NCI-H2107 treated with DMSO at 0.1 percent for 48 hours (cell line): ENCODE measurements at regions not wholly inside any gene's neighbourhood (a gene's known extent, or its start where the extent isn't known, plus 50 kb on each side); places are given as distances from the start of the nearest gene placed in this dataset.
"Not testable (repeated sequence)": the region's sequence is repeated elsewhere in the genome, so short reads cannot be mapped to it uniquely, and the experiment has no call there.

Source experiments
- DNase-seq: peaks from one replicate; lab custom pipeline; 2025; ENCODE audit not compliant: unreplicated experiment; lab: John Stamatoyannopoulos, UW

DNA sequence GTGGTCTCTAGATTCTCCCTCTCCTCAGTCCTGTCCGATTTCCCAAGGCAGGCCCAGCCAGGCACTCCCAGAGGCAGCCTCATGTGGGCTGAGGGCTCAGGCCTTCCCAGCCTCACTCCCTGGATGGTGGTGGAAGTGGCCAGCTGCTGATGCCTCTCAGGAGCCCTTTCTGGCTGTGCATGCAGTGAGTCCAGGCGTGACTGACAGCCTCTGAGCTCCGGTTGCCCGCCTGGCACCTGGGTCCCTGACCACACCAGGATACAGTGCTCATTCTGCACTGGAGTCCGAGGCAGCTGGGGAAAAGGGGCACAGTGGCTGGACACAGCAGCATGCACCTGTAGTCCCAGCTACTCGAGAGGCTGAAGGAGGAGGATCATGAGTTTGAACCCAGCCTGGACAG is 132.6 kb downstream of the CUL2 start:
- DNase-seq: no peak

DNA sequence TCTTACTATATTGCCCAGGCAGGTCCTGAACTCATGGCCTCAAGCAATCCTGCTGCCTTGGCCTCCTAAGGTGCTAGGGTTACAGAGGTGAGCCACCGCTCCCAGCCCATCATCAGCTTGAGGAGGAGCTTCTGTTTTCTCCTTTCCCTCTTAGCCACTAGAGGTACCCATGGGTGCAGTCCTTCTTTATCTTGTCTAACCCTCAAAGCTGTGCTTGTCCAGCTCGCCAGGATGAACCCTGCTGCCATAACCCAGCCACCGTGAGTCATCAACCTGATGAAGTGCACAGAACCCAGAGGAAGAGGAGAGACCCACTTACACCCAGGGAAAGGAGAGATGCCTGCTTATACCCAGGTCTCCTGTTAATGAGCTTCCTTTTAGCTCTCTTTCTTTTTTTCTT is 133.4 kb downstream of the CUL2 start:
- no peak for DNase-seq

DNA sequence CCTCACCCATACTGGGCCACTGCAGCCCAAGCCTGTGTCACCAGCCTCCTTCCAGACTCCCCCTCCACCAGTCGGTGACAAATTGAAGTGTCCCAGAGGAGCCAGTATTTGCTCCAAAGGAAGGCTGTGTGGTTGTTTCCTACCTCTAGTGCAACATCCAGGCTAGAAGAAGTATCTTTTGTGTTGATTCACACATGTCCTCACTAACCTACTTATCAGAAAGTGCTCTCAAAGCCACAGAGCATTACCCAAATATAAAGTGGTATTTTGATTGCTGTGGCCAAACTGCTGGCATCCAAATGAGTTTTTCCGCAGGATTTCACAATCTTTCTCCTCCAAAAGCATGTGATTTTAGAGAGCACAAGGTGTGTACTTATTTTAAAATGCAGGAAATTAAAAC is 134.8 kb downstream of the CUL2 start:
- no peak for DNase-seq

DNA sequence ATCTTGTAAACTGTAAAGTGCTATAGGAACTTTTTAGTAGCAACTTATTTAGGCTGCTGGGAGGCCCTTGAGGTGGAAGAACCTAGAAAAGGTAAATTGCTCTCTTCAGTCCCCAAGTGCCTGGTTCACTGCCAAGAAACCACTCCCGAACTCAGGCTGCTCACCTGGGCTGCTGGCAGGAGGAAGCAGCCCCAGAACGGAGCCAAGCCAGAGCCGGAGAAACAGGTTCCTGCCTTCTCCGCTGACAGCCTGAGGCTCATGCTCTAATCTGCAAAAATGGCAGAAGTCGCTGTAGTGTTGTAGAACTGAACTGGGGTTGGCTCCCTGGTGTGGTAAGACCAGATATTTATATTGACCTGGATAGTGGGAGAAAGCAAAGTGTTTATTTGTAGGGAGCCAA is 136.0 kb downstream of the CUL2 start:
- no peak for DNase-seq

DNA sequence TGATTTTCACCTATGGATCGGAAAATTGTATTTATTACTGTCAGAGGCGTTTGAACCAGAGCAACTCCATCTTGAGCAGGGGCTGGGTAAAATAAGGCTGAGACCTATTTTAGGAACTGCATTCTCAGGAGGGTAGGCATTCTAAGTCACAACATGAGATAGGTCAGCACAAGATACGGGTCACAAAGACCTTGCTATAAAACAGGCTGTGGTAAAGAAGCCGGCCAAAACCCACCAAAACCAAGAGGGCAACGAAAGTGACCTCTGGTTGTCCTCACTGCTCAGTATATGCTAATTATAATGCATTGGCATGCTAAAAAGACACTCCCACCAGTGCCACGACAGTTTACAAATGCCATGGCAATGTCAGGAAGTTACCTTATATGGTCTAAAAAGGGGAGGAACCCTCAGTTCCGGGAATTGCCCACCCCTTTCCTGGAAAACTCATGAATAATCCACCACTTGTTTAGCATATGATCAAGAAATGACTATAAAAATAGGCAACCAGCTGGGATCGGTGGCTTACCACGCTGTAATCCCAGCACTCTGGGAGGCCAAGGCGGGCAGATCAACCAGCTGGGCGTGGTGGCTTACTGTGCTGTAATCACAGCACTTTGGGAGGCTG is 136.3 kb upstream of the PARD3 start:
- not testable (repeated sequence) for DNase-seq

DNA sequence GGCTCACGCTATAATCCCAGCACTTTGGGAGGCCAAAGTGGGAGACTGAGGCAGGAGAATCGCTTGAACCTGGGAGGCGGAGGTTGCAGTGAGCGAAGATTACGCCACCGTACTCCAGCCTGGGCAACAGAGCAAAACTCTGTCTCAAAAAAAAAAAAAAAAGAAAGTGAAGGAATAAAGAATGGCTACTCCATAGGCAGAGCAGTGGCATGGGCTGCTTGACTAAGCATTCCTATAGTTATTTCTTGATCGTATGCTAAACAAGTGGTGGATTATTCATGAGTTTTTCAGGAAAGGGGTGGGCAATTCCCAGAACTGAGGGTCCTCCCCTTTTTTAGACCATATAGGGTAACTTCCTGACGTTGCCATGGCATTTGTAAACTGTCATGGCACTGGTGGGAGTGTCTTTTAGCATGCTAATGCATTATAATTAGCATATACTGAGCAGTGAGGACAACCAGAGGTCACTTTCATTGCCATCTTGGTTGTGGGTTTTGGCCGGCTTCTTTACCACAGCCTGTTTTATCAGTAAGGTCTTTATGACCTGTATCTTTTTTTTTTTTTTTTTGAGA is 130.9 kb upstream of the PARD3 start:
- not testable (repeated sequence) for DNase-seq

DNA sequence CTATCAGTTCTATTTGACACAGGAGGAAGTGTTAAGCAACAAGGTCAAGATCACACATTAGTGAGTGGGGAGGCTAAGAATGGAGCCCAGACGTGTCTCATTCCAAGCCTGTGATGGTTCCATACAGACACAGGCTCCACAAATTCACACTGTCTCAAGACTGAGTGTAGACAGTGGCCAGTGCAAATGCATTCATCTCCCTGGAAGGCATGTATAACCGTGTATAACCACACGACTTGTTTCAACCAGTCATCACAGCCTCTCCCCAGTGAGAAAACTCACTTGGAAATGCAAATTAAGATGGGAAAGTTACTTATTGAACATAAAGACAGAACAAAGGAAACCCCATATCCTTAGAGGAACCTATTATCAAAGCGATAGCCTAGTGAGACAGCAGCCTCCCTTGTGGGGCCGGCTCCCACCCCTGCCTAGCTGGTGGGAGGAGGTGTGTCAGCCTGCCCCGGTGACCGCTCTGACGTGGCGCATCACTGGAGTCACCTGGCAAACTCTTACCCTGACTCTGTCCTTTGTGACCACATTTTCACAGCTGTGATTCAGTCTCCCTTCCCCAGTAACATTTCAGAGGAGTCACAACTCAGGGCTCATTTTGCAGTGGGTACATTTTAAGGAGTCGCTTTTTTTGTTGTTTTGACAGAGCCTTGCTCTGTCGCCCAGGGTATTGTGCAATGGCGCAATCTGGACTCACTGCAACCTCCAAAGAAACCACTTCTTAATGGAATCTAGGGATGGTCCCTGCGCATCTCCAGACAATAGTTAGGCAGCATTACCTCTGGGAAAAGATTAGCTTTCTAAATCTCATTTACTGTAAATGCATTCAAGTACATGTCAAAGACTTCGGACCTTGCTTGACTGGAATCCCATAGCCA is 126.6 kb upstream of the PARD3 start:
- no peak for DNase-seq

DNA sequence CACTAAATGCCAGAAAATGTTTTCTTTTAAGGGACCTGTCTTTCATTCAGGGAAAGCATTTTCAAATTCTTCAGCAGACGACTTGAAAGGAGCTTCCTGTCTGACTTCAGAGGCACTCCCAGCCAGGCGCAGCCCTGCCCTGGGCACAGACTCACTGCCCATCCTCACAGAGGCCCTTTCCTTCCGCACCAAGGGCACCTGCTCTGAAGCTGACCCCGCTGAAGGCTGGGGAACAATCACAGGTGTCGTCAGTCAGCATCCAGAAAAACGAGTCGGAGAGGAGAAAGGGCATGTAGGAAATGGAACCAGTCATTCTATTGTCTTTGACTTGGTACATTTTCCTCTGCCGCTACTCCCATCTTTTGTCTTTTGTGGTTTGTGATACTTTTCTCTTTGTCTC is 125.3 kb upstream of the PARD3 start:
- no peak for DNase-seq

DNA sequence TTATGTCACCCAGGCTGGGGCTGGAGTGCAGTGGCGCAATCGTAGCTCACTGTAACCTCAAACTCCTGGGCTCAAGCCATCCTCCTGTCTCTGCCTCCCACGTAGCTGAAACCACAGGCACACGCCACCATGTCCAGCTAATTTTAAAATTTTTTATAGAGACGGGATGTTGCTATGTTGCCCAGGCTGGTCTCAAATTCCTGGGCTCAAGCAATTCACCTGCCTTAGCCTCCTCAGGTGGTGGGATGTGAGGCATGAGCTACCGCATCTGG is 123.2 kb upstream of the PARD3 start:
- no peak for DNase-seq

DNA sequence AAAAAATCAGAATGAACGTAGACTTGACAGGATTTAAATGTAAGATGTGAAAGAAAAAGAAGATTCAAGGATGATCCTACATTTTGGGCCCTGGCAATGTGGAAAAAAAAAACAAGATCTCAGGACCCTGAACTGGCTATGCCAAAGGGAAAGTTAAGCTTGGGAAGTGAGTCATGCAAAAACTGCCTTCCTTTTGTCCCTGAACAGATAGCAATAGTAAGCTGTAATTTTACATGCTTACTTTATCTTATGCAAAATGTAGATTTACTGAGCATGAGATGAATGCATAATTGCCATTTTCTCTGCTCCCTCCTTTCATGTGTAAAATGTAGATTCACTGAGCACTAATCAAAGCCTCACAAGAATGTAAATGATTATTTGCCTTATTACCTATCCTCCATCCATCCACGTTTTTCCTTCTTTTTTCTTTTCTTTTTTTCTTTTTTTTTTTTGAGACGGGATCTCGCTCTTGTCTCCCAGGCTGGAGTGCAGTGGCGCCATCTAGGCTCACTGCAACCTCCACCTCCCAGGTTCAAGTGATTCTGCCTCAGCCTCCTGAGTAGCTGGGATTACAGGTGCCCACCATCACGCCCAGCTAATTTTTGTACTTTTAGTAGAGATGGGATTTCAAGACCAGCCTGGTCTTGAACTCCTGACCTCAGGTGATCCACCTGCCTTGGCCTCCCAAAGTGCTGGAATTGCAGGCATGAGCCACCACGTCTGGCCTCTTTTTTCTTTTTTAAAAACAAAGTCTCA is 122.7 kb upstream of the PARD3 start:
- not testable (repeated sequence) for DNase-seq

DNA sequence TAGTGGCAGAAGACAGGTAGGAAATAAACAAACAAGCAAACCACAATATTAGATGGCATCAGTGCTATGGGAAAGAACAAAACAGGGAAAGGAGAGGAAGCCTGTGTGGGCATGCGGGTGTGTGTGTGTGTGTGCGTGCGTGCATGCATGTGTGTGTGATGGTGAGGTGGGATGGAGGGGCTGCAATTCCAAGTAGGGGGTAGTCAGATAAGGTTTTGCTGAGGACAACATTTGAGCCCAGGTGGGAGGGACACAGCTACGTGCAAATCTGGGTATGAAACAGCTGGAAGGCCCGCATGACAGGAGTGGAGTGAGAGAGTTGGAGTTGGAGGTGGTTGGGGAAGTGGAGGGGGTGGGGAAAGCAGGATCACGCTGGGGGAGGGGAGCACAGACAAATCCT is 121.0 kb upstream of the PARD3 start:
- DNase-seq: no peak

DNA sequence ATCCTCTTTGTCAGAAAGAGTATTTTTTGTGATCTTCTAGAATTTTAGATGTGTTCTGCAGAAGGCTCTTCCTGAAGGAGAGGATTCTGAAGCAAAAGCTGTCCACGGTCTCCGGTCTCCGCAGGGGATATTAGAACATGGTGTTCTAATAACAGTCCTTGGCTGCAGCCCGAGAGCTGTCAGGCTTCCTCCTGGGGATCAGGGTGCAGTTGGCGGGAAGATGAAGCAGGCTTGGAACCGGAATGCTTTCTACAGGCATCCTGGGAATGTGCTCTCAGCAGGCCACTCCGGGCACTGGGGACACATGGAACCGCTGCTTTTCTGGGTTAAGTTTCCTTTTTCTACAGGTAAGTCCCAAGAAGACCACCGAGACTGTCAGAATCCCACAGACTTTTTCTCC is 118.6 kb upstream of the PARD3 start:
- no peak for DNase-seq

DNA sequence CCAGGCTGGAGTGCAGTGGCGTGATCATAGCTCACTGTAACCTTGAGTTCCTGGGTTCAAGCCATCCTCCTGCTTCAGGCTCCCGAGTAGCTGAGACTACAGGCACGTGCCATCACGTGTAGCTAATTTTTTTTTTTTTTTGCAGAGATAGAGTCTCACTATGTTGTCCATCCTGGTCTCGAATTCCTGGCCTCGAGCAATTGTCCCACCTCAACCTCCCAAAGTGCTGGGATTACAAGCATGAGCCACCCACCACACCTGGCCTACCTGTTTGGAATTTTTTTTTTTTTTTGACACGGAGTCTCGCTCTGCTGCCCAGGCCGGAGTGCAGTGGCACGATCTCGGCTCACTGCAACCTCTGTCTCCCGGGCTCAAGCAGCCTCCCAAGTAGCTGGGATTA is 117.1 kb upstream of the PARD3 start:
- no peak for DNase-seq

DNA sequence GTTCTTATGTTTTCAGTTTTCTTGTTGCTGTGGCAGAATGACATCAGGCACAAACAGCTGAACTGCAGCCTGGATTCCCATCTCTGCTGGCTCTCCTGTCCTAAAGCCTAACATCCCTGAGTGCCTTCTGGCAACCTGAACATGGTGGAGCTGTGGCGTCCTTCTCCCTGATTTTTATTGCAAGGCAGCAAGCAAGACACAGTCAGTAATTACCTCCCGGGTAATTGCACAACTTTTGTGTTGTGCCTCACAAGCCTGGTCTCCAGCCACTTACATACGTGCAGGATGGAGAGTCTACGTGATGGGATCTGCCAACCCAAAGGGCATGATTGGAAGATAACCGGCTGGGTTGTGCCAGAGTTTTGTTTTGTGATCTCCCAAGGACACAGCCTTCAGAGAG is 116.1 kb upstream of the PARD3 start:
- DNase-seq: no peak

DNA sequence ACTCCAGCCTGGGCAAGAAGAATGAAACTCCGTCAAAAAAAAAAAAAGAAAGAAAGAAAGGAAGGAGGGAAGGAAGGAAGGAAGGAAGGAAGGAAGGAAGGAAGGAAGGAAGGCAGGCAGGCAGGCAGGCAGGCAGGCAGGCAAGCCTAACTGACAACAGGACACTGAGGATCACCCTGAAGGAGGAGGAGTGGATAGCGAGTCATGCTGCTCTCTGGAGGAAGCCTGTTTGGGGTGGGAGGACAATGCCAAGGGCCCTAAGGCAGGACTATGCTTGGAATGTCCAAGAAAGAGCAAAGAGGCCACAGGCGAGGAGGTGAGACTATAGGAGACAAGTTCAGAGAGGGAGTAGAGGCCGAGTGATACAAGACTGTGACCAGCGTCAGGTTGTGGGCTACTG is 107.0 kb upstream of the PARD3 start:
- DNase-seq: no peak

DNA sequence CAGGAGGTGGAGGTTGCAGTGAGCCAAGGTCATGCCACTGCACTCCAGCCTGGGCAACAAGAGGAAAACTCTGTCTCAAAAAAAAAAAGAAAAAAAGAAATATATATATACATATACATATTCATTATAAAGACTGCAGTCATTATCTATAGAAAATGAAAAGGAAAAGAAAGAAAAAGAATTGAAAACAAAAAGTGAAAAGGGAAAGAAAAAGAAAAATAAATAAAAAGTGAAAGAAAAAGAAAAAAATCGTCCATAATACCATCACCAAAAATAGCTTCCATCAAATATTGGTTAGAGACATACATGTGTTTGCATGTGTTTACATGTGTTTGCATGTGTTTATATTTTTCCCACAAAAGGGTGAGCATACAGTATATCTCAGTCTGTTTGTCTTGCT is 105.5 kb upstream of the PARD3 start:
- DNase-seq: no peak

DNA sequence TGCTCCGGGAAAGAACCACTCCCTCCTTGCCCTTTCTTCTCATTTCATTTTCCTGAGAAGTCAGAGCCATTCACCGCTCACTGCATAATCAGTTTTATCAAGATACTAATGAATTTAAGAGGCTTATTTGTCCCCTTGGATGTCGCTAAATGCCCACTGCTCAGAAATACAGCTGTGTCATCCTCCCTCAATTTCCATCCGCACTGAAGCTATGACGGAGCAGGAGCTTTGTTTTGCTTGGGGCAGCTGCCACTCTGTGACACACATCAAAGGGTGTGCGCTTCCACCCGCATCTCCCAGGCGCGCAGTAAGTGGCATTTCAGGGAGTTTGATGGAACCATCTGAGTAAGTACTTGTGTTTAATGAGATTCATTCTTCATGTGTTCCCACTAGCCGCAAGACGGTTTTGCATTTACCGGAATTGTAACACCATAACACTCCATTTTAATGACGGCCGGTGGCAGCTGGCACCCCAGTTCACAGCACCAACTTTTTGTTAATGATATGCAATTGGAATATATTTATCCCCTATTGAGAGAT is 103.8 kb upstream of the PARD3 start:
- no peak for DNase-seq

DNA sequence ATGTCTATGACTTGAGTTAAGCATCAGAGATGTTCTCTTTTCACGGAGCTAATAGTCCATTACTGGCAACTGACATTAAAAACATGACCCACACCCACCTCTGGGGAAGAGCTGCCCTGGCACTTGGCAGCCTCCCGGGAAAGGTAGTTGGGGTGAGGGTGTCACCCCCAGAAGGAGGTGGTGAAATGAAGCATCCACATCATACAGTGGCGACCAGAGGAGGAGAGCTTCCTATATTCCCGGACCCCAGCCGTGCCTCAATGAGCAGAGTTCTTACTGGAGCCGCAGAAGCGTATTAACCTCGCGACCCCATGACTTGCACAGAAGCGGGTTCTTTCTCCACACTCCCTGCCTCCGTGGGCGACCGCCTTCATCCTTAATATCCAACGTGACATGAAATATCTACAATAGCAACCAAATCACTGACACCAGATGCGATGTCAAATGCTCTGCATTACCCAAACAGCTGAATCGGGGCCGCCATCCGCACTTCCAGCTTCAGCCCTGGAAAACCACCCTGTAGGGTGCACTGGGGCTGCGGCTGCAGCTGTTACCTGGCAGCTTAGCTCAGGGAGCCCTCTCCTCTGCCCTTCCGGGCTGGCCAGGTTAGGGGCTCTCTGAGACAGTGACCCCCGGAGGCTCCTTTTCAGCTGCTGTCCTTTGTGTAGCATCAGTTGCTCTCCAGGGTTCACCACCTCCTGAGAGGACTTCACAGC is 103.1 kb upstream of the PARD3 start:
- DNase-seq: no peak

DNA sequence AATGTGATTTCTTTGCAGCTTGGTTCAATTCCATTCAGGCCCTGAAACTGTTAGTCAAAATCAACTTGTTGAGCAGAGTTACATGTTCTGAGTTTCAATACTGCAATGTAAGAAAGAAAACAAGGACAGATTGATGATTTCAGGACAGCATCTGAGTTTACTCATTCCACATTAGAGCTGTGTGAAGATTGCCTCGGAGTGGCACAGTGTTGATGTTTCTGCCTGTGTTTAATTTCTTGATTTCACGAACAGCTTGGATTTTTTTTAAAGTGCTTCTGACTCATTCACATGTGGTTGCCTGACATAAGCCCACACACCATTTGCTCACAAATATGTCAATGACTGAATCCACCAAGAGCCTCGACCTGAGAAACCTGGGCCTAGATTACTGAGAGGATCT is 101.2 kb upstream of the PARD3 start:
- DNase-seq: no peak

DNA sequence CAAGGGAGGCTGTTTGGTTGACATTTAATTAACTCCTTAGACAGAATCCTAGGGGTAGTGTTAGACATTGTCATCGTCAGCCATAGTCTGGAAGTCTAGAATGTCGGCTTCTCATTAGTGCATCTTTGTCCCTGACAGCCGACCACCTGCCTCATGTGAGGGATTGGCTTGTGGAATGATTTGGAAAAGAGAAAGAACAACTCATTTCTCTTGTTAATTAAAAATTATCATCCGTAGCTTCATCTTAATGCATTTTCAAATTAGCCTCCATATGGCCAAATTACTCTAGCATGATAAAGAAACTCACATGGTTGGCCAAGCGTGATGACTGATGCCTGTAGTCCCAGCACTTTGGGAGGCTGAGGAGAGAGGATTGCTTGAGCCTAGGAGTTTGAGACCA is 97.7 kb upstream of the PARD3 start:
- no peak for DNase-seq

DNA sequence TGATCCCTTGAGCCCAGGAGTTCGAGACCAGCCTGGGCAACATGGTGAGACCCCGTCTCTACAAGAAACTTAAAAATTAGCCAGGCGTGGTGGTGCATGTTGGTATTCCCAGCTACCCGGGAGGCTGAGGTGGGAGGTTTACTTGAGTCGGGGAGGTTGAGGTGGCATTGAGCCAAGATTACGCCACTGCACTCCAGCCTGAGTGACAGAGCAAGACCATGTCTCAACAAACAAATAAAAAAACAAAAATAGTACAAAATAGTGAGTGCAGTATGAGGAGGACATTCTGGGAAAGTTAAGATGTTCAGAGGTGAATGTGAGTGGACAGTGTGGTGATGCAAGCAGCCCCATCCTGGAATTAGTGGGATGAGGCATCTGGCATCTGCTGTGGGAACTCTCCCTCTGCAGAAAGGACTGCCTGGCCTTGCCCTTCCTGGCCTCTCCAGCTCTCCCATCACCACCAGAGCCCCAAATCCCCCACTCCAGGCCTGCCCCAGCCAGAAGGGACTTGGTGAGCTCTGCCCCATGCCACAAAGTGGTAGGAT is 96.6 kb upstream of the PARD3 start:
- no peak for DNase-seq
